DOHH2 (cell line): ENCODE measurements at regions not wholly inside any gene's neighbourhood (a gene's known extent, or its start where the extent isn't known, plus 50 kb on each side); places are given as distances from the start of the nearest gene placed in this dataset.

Experiments used
- EZH2phosphoT487 ChIP-seq: fragments of 200-600 bp; sonication (generic); IDR thresholded peaks from 2 replicates; pipeline ENCODE4 v1.6.1; 2017; ENCODE audit warnings: borderline replicate concordance, mild to moderate bottlenecking, antibody characterized with exemption, low read length, moderate library complexity, mixed read lengths
- TF ChIP-seq, protein P1 (sequence below): fragments of 200-600 bp; sonication (generic); IDR thresholded peaks from one replicate; pipeline ENCODE4 v1.5.1; 2014; ENCODE audit warnings: antibody characterized with exemption, mild to moderate bottlenecking, low read depth, low read length; ENCODE audit not compliant: poor library complexity, severe bottlenecking

DNA sequence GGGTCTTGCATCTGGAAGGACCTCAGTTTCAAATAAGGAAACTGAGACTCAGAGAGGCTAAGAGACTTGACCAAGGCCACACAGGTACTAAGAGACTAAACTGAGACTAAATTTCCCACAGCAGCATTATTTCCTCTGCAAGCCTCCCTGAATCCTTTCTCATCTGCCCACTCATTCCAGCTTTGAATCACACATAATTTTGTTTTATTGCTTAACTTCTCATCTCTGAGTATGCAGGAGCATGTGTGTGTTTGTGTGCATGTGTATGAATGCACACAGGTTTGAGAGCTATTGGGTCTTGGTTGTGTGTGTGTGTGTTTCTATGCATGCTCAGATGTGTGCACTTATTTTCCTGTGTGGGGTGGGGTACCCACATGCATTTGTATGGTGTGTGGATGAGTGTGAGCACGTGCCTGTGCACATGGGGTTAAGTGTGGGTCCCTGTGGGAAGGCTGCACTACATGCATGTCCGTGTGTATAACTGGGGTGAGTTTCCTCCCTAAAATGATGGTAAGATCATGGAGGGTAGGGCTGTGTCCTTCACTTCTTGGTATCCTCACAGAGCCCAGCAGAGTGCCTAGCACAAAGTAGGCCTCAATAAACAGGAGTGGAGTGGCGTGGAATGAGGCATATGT, 74.4 kb upstream of the ZC3H12A start:
- TF ChIP-seq, protein P1, sequence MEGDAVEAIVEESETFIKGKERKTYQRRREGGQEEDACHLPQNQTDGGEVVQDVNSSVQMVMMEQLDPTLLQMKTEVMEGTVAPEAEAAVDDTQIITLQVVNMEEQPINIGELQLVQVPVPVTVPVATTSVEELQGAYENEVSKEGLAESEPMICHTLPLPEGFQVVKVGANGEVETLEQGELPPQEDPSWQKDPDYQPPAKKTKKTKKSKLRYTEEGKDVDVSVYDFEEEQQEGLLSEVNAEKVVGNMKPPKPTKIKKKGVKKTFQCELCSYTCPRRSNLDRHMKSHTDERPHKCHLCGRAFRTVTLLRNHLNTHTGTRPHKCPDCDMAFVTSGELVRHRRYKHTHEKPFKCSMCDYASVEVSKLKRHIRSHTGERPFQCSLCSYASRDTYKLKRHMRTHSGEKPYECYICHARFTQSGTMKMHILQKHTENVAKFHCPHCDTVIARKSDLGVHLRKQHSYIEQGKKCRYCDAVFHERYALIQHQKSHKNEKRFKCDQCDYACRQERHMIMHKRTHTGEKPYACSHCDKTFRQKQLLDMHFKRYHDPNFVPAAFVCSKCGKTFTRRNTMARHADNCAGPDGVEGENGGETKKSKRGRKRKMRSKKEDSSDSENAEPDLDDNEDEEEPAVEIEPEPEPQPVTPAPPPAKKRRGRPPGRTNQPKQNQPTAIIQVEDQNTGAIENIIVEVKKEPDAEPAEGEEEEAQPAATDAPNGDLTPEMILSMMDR: no peak
- no peak for TF ChIP-seq EZH2phosphoT487
